KG1 (cell line): ENCODE measurements at regions not wholly inside any gene's neighbourhood (a gene's known extent, or its start where the extent isn't known, plus 50 kb on each side); places are given as distances from the start of the nearest gene placed in this dataset.

Experiments
- DNase-seq: peaks from one replicate; lab custom pipeline; 2025; lab: John Stamatoyannopoulos, UW

DNA sequence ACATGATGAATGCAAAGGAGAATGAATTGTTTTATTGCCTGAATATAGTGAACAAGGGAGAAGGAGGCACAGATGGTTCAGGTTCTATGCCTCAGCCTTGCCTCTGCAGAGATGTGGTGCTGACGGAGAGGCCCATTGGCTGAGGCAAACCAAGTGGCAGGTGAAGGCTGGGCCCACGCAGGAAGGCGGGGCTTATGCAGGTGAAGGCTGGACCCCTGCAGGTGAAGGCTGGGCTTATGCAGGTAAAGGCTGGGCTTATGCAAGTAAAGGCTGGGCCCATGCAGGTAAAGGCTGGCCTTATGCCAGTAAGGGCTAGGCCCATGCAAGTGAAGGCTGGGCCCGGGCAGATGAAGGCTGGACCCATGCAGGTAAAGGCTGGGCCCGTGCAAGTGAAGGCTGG, 414.7 kb downstream of the LRATD1 start:
- DNase-seq: no peak

DNA sequence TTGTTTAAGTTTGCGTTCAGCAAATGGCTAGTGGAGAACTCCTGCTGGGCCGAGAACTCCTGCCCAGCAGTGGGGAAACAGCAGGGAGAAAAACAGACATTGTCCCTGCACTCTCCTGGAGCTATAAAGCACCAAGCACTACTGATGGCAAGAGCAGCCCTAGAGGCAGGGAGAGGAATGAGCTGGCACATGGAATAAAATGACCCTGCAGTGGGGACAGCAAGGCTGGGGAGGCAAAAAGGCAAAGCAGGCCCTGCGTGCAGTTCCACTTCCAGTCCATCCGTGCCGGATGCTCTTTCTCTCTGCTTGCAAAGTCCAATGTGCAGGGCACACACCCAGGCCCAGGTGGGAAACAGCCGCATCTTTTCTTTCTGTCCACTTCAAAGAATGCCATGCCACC, 415.5 kb downstream of the LRATD1 start:
- DNase-seq: no peak

- DNase-seq: no peak
Measured at GRCh38 chr2:15049096-15049993, 416.8 kb downstream of the LRATD1 start.

GRCh38 chr2:15050483-15050882, 418.0 kb downstream of the LRATD1 start:
- no peak for DNase-seq

GRCh38 chr2:15053542-15053941, 421.0 kb downstream of the LRATD1 start:
- no peak for DNase-seq

- no peak for DNase-seq
Measured at GRCh38 chr2:15058015-15058720, 425.7 kb downstream of the LRATD1 start.

GRCh38 chr2:15058721-15059157, 426.2 kb downstream of the LRATD1 start:
- no peak for DNase-seq

- no peak for DNase-seq
Measured at GRCh38 chr2:15059870-15060512, 427.5 kb downstream of the LRATD1 start.

- no peak for DNase-seq
Measured at GRCh38 chr2:15061268-15061667, 428.8 kb downstream of the LRATD1 start.

DNA sequence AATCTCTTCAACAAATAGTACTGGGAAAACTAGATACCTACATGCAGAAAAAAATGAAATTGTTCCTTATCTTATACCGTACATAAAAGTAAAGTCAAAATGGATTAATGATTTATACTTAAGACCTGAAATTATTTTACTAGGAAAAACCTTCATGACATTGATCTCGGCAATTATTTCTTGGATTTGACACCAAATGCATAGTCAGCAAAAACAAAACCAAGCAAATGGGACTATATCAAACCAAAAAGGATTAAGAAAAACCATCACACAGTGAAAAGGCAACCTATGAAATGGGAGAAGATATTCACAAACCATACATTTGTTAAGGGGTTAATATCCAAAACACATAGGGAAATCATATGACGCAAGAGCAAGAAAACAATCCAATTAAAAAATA, 433.6 kb downstream of the LRATD1 start:
- DNase-seq: no peak

DNA sequence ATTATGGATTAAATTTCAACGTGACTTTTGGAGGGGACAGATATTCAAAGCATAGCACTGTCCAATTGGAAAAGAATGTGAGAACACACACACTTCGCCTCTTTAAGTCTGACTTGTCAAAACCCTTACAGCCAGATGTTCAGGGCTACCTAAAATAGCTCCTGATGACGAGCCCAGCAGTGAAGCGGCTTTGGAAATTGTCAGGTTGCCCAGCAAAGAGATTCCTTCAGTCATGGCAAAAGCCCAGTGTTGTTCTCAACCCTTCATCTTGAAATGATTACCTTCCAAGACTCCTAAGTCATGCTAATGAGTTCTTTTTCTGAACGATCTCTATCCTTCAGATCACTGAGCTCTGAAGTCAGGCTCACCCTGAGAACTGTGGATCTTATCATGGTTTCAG, 436.6 kb downstream of the LRATD1 start:
- no peak for DNase-seq

DNA sequence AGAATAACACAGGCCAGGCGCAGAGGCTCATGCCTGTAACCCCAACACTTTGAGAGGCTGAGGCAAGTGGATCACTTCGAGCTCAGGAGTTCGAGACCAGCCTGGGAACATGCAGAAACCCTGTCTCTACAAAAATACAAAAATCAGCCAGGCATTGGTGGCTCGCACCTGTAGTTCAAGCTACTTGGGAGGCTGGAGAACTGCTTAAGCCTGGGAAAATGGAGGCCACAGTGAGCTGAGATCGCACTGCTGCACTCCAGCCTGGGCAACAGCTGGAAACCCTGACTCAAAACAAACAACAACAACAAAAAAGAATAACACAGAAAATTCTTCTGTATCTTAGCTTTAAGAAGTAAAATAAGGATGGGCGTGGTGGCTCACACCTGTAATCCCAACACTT, 440.3 kb downstream of the LRATD1 start:
- DNase-seq: no peak

DNA sequence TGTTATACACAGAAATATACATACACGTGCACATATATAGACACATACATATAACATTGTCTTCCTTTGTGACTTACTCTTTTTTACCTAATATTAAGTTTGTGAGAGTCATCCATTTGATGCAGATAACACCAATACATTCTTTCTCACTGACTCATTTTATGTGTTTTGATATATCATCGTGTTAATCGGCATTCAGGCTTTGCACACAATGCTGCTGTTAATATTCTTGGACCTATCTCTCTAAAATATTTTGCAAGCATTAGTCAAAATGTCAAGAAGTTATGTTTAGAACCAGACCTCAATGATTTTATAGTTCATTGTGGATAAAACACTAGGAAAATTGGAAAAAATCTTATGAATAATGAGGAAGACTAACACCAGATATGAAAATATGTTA, 441.1 kb downstream of the LRATD1 start:
- DNase-seq: no peak

DNA sequence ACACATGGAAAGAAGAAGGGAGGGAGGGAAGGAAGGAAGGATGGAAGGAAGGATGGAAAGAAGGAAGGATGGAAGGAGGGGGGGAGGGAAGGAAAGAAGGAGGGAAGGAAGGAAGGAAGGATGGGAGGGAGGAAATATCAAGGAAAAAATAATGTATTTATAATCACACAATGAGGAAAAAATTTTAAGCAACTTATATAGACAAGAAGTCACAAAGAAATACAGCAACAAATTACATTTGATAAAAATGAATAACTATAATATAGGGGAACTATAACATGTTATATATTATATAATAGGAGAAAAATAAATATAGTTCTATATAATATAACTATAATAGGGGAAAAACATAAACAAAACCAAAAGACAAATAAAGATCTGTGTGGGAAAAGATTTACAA, 441.8 kb downstream of the LRATD1 start:
- DNase-seq: no peak

DNA sequence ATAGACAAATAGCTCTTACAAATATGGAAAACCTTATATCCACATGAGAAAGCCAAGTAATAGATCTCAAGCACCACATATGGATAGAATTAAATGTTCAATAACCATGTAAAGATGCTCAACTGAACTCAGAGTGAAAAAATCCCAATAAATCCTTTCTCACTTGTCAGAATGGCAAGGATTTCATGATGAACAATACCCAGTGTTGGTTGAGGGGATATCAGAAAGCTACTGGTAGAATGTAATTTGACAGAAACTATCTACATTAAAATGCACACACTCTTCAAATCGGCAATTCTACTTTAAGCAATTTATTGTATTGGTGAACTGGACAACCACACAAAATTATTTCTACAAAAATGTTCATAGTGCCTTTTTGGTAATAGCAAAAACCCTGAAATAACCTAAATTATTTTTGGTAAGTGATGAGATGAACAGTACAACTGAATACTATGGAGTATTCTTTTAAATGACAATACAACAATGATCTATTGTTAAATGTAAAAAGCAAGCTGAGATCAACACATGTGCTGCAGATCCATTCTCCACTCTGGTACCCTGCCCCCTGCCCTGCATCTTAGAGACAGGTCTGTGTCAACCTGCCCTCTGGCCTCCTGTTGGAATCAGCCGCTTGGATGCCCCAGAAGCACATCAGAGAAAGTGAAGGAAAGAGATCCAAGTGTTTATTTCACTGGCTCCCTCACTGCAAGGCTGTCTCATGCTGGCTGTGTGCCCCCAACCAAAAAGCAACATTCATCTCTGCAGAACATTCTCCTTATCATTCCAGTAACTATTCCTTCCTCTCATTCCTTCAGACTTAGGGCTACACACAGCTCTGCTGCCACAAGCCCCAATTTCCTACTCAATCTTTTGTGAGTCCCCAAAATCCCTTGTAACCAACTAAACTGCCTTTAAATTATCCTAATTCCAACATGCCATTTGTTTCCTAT, 442.5 kb downstream of the LRATD1 start:
- no peak for DNase-seq

DNA sequence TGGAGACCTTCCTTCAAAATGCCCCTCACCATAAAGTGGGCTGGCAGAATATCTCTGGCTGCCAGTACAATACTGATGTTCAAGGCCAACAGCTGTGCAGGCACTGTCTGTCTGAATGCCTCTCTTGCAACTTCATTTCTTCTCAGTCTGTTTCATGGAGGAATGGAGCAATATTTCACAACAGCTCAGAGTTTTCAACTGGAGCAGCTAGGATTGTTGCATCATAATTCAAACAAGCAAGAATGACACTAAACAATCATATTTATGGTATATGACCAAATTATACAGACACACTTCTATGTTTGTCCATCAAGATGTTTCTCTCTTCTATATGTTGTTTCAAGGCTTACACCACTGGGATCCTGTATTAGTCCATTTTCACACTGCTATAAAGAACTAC, 444.2 kb downstream of the LRATD1 start:
- no peak for DNase-seq

- DNase-seq: no peak
Measured at GRCh38 chr2:15081356-15081755, 448.8 kb downstream of the LRATD1 start.

GRCh38 chr2:15082105-15083058, 449.9 kb downstream of the LRATD1 start:
- DNase-seq: no peak

- no peak for DNase-seq
Measured at GRCh38 chr2:15084826-15085489, 452.4 kb downstream of the LRATD1 start.

DNA sequence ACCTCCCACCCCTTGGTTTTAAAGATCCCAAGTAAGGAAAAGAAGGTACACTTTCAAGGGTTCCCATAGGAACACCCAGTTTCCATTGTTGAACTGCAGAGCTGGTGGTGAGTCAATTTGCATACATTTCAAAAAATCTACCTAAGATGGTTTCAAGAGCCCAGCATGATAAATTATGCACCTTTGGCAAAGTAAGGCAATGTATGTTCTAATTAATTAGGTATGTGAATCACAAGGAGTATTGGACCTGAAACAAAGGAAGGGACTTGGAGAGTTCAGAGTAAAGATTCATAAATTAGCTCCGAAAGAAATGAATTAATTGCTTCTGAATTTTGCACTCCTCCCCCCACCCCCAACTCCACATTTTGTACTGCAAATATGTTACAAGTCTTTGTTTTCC, 459.7 kb downstream of the LRATD1 start:
- no peak for DNase-seq
